Activated naive CD4-positive, alpha-beta T cell treated with anti-CD3 and anti-CD28 coated beads for 36 hours (primary cell): ENCODE measurements at regions not wholly inside any gene's neighbourhood (a gene's known extent, or its start where the extent isn't known, plus 50 kb on each side); places are given as distances from the start of the nearest gene placed in this dataset.

Experiments
- CTCF ChIA-PET: fragments of 350-600 bp; sonication (Branson Sonifier 250); formaldehyde crosslinking; loops from one replicate; lab custom pipeline; 2021; ENCODE audit warnings: antibody characterized with exemption; lab: Charles Lee
- DNase-seq: peaks from one replicate; pipeline ENCODE4 v3.0.0-alpha.2; 2020
- H3K27ac Mint-ChIP-seq: one replicate; pipeline ENCODE4 v1.8.0; 2021; ENCODE audit warnings: mild to moderate bottlenecking, mixed read lengths
- H3K27me3 Mint-ChIP-seq: one replicate; pipeline ENCODE4 v1.8.0; 2021; ENCODE audit warnings: low read depth, mixed read lengths
- H3K36me3 Mint-ChIP-seq: one replicate; pipeline ENCODE4 v1.8.0; 2021; ENCODE audit warnings: low read depth, mixed read lengths
- H3K4me1 Mint-ChIP-seq: one replicate; pipeline ENCODE4 v1.8.0; 2021; ENCODE audit warnings: low read depth, mixed read lengths
- H3K4me3 Mint-ChIP-seq: one replicate; pipeline ENCODE4 v1.8.0; 2021; ENCODE audit warnings: mild to moderate bottlenecking, moderate library complexity, mixed read lengths
- H3K9me3 Mint-ChIP-seq: one replicate; pipeline ENCODE4 v1.8.0; 2021; ENCODE audit warnings: mixed read lengths
- intact Hi-C: fragments of 100-400 bp; cut with micrococcal nuclease; formaldehyde crosslinking; loops from one replicate; pipeline ENCODE4 v1.15.1; 2023

DNA sequence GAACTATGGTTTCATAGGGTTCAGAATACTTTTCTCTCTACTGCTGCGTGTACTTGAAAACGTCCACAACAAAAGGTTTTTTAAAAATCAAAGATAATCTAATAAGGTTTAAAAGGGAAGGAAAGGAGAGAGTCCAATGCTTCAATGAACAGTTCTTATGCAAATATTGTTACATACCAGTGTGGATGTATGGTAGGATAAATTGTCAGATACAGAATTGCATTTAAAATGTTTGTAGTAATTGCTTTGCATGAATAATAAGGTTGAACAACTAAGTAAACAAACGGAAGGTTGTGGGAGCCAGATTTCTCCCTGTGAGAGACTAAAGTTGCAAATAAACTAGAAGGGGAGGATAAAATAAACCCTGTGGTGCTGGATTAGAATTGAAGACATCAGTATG lies 53.8 kb upstream of the RBBP8 start:
- CTCF ChIA-PET: no interaction called here
- Mint-ChIP-seq H3K27ac (no peak overlapping the region), H3K36me3 (no peaks in the 10 kb centered on the region), H3K9me3 (no peaks in the 10 kb centered on the region), H3K4me1 (no peaks in the 10 kb centered on the region), H3K4me3 (no peak overlapping the region), H3K27me3 (peaks cover 12% of the 10 kb centered on the region)
- no peak for DNase-seq
- intact Hi-C loops: loop anchor here (10.0 kb wide), 1 partner anchor 64 kb away; no protein-coding TSS in a partner anchor

DNA sequence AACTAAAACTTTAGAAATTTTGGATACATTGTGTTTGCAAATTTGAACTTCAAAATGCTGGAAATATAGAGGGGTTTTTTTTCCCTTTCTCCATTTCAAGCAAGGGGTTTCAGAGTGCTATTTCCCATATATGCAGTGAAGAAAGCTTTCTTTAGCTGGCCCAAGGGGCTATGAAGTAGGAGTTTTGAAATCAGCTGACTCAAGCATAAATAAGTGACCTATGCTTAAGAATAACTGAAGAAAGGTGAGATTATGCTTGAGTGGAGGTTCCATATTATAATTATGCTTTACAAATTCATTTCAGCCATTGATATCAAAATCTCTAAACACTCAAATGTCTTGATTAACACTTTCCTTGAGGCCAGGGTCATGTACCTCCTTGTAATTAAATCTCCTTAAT lies 51.0 kb upstream of the RBBP8 start:
- Mint-ChIP-seq H3K9me3 (peaks cover 3% of the 10 kb centered on the region), H3K36me3 (no peaks in the 10 kb centered on the region), H3K4me1 (no peaks in the 10 kb centered on the region), H3K27me3 (peaks cover 26% of the 10 kb centered on the region), H3K4me3 (no peak overlapping the region), H3K27ac (no peak overlapping the region)
- DNase-seq: no peak
- CTCF ChIA-PET: interaction anchor here (1.2 kb wide), 1 partner anchor 35 kb away, joined by 4 read pairs; no protein-coding TSS in a partner anchor
- intact Hi-C loops: no loop called here

DNA sequence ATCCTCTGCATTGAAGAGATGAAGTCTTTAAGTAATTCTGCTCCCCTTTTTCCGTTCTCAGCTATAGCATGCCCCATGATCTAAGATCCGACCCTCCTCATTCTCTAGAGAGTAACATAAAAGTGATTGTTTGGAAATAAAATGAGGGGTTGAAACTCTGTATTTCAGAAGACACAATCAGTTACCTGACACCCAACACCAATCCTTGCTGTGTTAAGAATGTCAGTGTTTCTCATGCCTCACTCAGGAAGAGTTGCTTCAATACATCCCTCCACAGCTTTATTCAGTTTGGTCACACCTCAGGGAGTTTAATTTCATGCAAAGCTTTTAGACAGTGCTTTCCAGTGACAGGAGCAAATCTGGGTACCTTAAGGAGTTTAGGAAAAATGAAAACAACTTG lies 49.9 kb upstream of the RBBP8 start:
- H3K4me1 Mint-ChIP-seq: no peaks in the 10 kb centered on the region
- peaks cover 26% of the 10 kb centered on the region for H3K27me3 Mint-ChIP-seq
- CTCF ChIA-PET: no interaction called here
- DNase-seq: no peak
- no peak overlapping the region for H3K4me3 Mint-ChIP-seq
- no peak overlapping the region for H3K27ac Mint-ChIP-seq
- peaks cover 3% of the 10 kb centered on the region for H3K9me3 Mint-ChIP-seq
- intact Hi-C loops: no loop called here
- no peaks in the 10 kb centered on the region for H3K36me3 Mint-ChIP-seq
